Neuron (in vitro differentiated cells): ENCODE measurements at regions not wholly inside any gene's neighbourhood (a gene's known extent, or its start where the extent isn't known, plus 50 kb on each side); places are given as distances from the start of the nearest gene placed in this dataset.

Experiments
- H2AFZ ChIP-seq: one replicate; pipeline ENCODE4 v1.6.1; 2013; ENCODE audit warnings: low read depth, mild to moderate bottlenecking, inconsistent platforms, low read length, moderate library complexity
- H3K27me3 ChIP-seq: one replicate; pipeline ENCODE4 v1.6.1; 2013; ENCODE audit warnings: low read length; ENCODE audit not compliant: insufficient read depth
- H3K36me3 ChIP-seq: one replicate; pipeline ENCODE4 v1.6.1; 2013; ENCODE audit warnings: low read length; ENCODE audit not compliant: insufficient read depth
- H3K4me1 ChIP-seq: one replicate; pipeline ENCODE4 v1.6.1; 2013; ENCODE audit warnings: low read length; ENCODE audit not compliant: insufficient read depth
- H3K4me3 ChIP-seq: 2 replicates; pipeline ENCODE4 v1.5.1; 2013; ENCODE audit warnings: mild to moderate bottlenecking, low read length, moderate library complexity
- H3K9me3 ChIP-seq: one replicate; pipeline ENCODE4 v1.6.1; 2013; ENCODE audit warnings: low read length

DNA sequence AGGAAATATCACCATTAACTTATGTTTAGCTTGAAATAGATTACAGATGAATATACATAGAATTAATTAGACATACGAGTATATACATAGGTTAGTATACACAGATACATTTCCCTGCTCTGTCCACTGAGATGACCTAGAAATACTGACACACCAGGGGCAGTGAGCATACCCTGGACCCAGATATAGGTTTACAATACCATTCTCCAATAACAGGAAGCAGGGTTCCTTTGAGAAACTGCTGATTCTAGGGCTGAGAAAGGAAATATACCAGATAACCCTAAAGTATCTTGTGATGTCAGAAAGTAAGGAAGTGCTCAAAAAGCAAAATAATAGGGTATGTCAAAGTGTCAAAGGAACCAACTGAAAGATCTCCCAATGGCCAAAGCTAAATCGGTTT lies 322.5 kb downstream of the HAO1 start:
- Histone ChIP-seq H3K4me3 (no peak overlapping the region), H3K36me3 (no peaks in the 10 kb centered on the region), H2AFZ (no peak overlapping the region), H3K27me3 (no peaks in the 10 kb centered on the region), H3K4me1 (no peaks in the 10 kb centered on the region), H3K9me3 (no peaks in the 10 kb centered on the region)

DNA sequence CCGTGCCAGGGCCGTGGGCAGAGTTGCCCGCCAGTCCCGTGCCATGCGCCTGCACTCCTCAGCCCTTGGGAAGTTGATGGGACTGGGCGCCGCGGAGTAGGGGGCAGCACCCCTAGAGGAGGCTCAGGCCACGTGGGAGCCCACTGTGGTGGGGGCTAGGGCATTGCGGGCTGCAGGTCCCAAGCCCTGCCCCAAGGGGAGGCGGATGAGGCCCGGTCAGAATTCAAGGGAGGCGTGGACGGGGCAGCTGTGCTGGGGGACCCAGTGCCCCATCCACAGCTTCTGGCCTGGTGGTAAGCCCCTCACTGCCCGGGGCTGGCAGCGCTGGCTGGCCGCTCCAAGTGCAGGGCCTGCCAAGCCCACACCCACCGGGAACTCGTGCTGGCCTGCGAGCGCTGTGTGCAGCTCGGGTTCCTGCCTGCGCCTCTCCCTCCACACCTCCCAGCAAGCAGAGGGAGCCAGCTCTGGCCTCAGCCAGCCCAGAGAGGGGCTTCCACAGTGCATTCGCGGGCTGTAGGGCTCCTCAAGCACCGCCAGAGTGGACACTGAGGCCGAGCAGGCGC lies 317.8 kb downstream of the HAO1 start:
- Histone ChIP-seq H3K9me3 (no peaks in the 10 kb centered on the region), H3K36me3 (no peaks in the 10 kb centered on the region), H2AFZ (no peak overlapping the region), H3K4me1 (no peaks in the 10 kb centered on the region), H3K27me3 (no peaks in the 10 kb centered on the region), H3K4me3 (no peak overlapping the region)

GRCh38 chr20:7624886-7625285 lies 315.4 kb downstream of the HAO1 start:
- H3K9me3 ChIP-seq, result no peaks in the 10 kb centered on the region
- no peaks in the 10 kb centered on the region for H3K4me1 ChIP-seq
- no peak overlapping the region for H2AFZ ChIP-seq

GRCh38 chr20:7627734-7628663 lies 312.3 kb downstream of the HAO1 start:
- Histone ChIP-seq H3K4me1 (no peaks in the 10 kb centered on the region), H2AFZ (no peak overlapping the region), H3K27me3 (no peaks in the 10 kb centered on the region), H3K9me3 (no peaks in the 10 kb centered on the region), H3K36me3 (no peaks in the 10 kb centered on the region), H3K4me3 (no peak overlapping the region)

More at GRCh38 chr20:7624886-7625285, 315.4 kb downstream of the HAO1 start:
- H3K36me3 ChIP-seq, result no peaks in the 10 kb centered on the region
- no peaks in the 10 kb centered on the region for H3K27me3 ChIP-seq
- no peak overlapping the region for H3K4me3 ChIP-seq

GRCh38 chr20:7629880-7630279 lies 310.4 kb downstream of the HAO1 start:
- Histone ChIP-seq H3K4me1 (no peaks in the 10 kb centered on the region), H3K9me3 (no peaks in the 10 kb centered on the region), H3K36me3 (no peaks in the 10 kb centered on the region), H2AFZ (no peak overlapping the region), H3K4me3 (no peak overlapping the region), H3K27me3 (no peaks in the 10 kb centered on the region)

DNA sequence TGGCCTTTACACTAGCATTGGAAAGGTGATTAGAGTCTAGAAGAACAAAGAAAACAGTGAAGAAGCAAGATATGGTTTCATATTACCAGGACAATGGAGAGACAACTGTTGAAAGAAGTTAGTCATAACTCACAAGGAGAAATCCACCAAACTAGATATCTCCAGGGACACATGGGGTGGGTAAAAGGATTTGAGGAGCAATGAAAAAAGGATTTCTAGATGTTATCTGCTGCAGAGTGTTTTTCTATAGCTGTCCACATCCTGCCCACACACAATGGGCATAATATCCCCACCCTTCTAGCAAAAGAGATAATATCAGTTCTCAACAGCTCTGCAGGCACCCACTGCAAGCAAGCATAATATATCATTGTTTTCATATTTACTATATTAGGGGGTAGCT lies 303.1 kb downstream of the HAO1 start:
- Histone ChIP-seq H3K27me3 (no peaks in the 10 kb centered on the region), H2AFZ (no peak overlapping the region), H3K9me3 (no peaks in the 10 kb centered on the region), H3K4me3 (no peak overlapping the region), H3K36me3 (no peaks in the 10 kb centered on the region), H3K4me1 (no peaks in the 10 kb centered on the region)

- Histone ChIP-seq H3K4me3 (no peak overlapping the region), H3K4me1 (no peaks in the 10 kb centered on the region), H3K27me3 (no peaks in the 10 kb centered on the region), H3K9me3 (no peaks in the 10 kb centered on the region), H3K36me3 (no peaks in the 10 kb centered on the region), H2AFZ (no peak overlapping the region)
Observed at GRCh38 chr20:7650086-7650879, 290.0 kb downstream of the HAO1 start.

- Histone ChIP-seq H3K27me3 (no peaks in the 10 kb centered on the region), H3K4me1 (no peaks in the 10 kb centered on the region), H3K4me3 (no peak overlapping the region), H3K36me3 (no peaks in the 10 kb centered on the region), H2AFZ (no peak overlapping the region), H3K9me3 (no peaks in the 10 kb centered on the region)
Observed at GRCh38 chr20:7654231-7654630, 286.0 kb downstream of the HAO1 start.

- Histone ChIP-seq H3K9me3 (no peaks in the 10 kb centered on the region), H3K27me3 (no peaks in the 10 kb centered on the region), H3K36me3 (no peaks in the 10 kb centered on the region), H2AFZ (no peak overlapping the region), H3K4me1 (no peaks in the 10 kb centered on the region), H3K4me3 (no peak overlapping the region)
Observed at GRCh38 chr20:7656687-7657467, 283.4 kb downstream of the HAO1 start.

- Histone ChIP-seq H3K27me3 (no peaks in the 10 kb centered on the region), H3K36me3 (no peaks in the 10 kb centered on the region), H3K4me1 (no peaks in the 10 kb centered on the region), H2AFZ (no peak overlapping the region), H3K9me3 (no peaks in the 10 kb centered on the region), H3K4me3 (no peak overlapping the region)
Observed at GRCh38 chr20:7657569-7657968, 282.7 kb downstream of the HAO1 start.

- H3K27me3 ChIP-seq, result no peaks in the 10 kb centered on the region
- H3K4me3 ChIP-seq, result no peak overlapping the region
- no peaks in the 10 kb centered on the region for H3K36me3 ChIP-seq
- no peak overlapping the region for H2AFZ ChIP-seq
- H3K9me3 ChIP-seq, result no peaks in the 10 kb centered on the region
- no peaks in the 10 kb centered on the region for H3K4me1 ChIP-seq
Observed at GRCh38 chr20:7660165-7660564, 280.1 kb downstream of the HAO1 start.

DNA sequence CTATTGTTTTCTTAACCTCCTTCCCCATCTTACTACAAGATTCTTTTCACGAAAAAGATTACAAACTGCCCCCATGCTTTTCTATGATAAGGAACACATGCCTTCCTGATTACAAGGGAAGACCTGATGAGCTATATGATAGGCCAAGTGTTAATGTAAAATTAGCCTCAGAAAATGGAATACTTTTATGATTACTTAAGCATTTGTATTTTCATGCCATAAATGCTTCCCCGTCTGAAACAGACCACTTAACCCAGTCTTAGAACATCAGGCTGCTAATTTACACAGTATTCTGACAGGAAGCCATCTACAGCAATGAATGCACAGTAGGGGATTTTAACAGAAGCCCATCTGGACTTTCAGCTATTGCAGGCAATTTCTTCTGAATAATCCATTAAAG lies 274.9 kb downstream of the HAO1 start:
- no peak overlapping the region for H3K4me3 ChIP-seq

More for the DNA sequence above, 274.9 kb downstream of the HAO1 start:
- Histone ChIP-seq H2AFZ (no peak overlapping the region), H3K36me3 (no peaks in the 10 kb centered on the region), H3K9me3 (no peaks in the 10 kb centered on the region), H3K27me3 (no peaks in the 10 kb centered on the region), H3K4me1 (no peaks in the 10 kb centered on the region)
